GM21360 (cell line): ENCODE measurements at regions not wholly inside any gene's neighbourhood (a gene's known extent, or its start where the extent isn't known, plus 50 kb on each side); places are given as distances from the start of the nearest gene placed in this dataset.

Experiments
- ATAC-seq: cut with Tn5 transposase; IDR thresholded peaks from one replicate; pipeline ENCODE4 v1.9.1; 2021; ENCODE audit warnings: mild to moderate bottlenecking, moderate library complexity; ENCODE audit not compliant: unreplicated experiment

DNA sequence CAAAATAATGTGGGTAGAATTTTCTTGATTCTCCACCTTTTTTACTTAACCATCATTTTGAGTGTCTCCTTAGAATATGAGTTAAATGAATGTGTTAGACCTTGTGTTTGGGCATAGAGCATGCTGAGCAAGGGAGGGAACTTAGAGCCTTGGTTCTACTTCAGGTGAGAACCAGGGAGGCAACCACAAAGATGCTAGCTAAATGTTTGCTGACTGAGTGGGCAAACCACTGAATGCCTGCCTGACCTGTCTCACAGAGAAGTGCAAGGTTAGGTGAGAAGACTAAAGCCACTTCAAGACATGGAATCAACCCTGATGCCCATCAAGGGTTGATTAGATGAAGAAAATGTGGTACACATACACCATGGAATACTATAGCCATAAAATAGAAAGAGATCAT lies 242.6 kb upstream of the ZNF32 start:
- ATAC-seq, result no peak

- no peak for ATAC-seq
Measured at GRCh38 chr10:43890124-43890523, 241.4 kb upstream of the ZNF32 start.

- no peak for ATAC-seq
Measured at GRCh38 chr10:43888586-43888985, 239.9 kb upstream of the ZNF32 start.

DNA sequence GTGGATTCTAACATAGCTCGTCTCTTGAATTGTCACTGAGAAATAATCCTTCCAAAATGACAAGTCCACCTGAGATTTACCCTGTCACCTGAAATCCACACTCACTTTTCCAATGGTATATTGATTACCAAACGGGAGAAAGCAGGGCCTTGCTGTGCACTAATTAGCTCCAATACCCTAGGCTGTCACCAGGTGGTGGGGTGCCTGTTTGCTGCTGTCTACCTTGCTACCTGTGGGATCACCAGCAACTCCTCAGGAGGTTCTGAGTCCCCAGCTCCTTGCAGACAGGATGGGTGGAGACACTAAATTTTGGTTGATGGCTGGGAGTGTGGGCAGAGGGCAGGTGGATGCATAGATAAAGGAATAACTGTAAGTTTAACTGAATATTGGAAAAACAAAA lies 237.2 kb upstream of the ZNF32 start:
- ATAC-seq, result no peak

DNA sequence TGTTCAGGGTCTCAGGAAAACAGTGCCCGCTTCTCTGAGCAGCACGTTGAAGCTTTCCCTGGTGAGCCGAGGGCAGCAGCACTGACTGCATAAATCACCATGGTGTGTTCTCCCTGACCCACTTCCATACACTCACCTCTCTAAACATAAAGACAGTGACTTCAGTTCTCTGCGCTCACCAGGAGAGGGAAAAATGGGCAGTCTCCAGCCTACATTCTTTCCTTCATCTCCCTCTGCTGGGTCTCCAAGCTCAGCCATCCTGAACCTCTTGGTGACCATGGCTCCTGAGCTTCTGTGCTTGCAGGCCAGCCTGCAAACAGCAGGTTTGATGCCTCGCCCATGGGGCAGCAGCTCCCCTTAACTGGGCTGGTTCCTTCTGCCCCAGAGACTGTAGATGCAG lies 236.6 kb upstream of the ZNF32 start:
- ATAC-seq, result no peak

- ATAC-seq, result no peak
Measured at GRCh38 chr10:43884501-43885105, 235.9 kb upstream of the ZNF32 start.

- ATAC-seq, result no peak
Measured at GRCh38 chr10:43882711-43883110, 234.0 kb upstream of the ZNF32 start.

DNA sequence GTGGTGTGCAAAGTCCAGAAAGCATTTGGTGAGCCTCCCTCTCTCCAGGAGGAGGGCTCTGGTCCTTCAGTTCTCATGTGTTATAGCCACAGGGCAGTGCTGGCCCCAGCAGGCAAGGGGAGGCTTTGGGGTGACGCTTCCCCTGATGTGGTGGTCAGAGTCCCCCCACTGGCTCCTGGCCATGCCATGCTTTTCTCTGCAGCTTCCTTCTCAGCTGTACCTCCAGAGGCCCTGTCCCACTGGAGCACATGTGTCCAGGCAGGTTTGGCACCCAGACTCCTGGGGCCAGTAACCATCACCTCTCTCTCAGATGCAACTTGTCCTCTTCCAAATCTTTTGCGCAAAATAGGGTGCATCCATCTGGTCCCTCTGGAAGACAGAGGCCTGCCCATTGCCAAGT lies 233.0 kb upstream of the ZNF32 start:
- ATAC-seq, result no peak

DNA sequence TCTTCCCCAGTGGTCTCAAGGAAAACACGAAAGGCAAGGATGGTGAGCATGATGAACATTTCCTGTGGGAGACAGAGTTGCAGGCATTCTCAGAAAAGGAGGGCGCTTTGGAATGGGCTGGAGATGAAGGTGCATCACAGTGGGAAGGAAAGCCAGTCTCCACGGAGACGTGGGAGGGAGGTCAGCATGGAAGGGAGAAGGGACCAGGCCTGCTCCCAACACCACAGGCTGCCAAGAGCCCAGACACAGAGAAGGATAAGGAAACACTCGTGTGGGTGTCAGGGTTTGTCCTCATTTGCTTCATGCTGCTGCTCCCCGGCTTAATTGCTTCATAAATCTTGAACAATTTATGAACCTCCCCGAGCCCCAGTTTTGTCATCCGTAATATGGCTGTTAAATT lies 231.5 kb upstream of the ZNF32 start:
- ATAC-seq, result no peak

GRCh38 chr10:43879742-43880141 lies 231.1 kb upstream of the ZNF32 start:
- ATAC-seq, result no peak

GRCh38 chr10:43879162-43879561 lies 230.5 kb upstream of the ZNF32 start:
- ATAC-seq, result no peak

DNA sequence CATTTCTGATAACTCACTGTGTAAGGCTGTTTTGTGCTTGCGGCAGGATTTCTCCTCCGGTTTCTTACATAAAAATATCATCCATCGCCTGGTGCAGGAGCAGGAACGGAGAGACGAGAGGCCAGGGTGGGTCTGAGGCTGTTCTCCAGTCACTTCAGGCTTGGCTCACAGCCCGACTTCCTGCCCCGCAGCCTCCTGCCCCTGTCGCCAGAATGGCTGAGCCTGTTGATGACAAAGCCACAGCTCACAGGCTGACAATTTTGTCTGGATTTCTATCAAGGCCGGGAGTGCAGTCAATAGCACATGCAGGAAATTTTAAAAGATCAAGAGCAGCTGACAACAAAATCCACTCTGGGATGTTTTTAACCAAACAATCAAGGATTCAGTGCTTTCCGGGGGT lies 229.7 kb upstream of the ZNF32 start:
- ATAC-seq, result no peak

DNA sequence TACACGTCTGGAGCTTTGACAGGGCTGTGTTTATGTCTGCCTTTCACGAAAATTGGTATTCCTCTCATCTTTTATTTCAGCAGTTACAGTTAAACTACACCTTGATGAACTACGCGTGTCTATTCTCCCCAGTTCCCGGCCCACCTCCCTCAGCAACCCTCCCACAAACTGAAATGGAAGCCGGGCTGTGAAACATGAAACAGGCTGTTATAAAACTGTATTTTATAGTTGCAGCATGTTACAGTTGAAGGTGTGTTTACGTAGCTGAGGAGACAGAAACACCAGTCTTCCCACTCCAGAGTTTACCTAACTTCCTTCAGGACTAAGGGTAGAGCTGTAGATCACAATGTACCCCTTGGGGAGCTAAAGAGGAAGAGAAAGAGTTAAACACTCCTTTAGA lies 228.3 kb upstream of the ZNF32 start:
- ATAC-seq, result no peak

DNA sequence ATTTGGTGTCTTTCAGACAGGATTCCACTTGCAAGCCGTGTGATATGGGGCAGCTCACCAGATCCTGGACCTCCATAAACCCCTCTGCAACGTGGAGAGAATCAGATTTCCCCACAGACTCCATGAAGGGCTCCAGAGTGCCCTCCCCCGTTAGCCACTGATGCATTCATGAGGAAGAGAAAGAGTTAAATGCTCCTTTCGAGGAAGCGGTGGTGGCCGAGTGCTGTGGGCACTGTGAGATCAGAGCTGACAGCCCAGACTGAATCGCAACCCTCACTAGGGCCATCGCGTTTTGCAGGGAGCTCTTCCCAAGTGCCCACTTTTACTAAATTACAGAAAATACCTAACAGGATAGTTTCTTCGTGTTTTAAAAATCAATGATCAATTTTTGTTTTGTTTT lies 226.3 kb upstream of the ZNF32 start:
- ATAC-seq, result no peak

GRCh38 chr10:43873717-43874116 lies 225.0 kb upstream of the ZNF32 start:
- ATAC-seq, result no peak

GRCh38 chr10:43872644-43873043 lies 224.0 kb upstream of the ZNF32 start:
- no peak for ATAC-seq

DNA sequence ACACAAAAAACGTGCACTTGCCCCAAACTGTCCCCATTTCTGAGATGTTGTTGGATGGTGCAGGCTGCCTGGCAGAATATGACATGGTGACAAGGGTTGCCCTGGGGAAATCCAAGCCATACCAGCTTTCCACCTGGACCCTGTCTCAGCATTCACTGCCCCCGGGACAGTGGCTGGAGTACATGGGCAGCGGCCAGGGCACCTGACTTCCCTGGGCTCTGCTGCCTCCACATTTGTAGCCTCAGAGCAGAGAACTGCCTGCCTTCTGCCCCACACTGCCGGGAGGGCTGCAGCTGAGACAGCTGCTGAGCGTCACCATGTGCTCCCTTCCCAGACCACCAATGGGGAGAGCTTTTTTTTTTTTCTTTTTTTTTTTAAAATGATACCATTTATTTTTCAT lies 222.9 kb upstream of the ZNF32 start:
- ATAC-seq, result no peak

DNA sequence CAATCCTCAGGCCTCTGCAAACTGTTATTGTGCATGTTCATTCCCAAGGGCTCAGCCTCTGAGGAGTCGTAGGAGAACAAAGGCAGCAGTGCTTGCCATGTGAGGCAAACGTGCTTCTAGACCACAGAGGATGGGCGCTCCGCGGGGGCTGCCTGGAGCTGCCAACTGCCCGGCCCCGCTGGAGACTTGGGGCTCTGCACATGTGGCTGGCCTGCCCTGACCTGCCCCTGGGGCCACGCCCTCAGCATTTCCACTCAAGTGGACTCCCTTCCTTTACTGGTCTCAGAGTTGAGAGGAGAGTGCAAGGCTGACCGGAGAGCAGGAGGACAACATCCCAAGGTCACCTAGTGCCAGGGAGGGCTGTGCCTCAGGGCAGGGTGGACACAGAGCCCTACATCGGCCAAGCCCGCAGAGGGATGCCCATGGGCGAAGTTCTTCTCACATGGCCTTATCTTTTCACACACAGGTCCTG lies 222.3 kb upstream of the ZNF32 start:
- no peak for ATAC-seq

DNA sequence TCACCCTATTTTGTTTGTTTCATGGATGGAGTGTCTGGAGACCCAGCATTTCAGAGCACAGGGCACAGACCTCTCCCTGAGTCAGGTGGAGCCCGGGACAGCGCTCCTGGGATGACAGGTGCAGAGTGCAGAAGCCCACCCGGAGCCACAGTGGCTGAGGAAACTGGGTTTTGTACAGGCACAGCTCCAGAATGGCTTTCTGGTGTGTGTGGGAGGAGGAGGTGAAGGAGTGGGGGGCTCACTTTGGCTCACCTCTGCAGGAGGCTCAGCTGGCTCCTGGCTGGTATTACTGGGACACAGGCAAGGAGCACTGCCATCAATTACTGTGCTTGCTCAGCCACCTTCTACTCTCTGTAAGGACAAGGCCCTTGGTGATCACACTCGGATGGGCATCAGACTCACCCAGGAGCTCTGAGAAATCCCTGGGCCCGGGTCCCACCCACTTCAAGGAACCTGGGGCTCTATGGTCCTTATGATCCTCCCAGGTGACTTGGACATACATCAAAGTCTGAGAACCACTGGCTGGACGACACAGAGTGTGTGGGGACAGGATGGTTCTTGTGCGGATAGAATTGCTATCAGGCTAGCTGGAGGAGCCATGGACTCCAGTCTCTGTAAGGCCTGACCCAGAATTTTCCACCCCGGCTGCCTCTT lies 221.1 kb upstream of the ZNF32 start:
- no peak for ATAC-seq

DNA sequence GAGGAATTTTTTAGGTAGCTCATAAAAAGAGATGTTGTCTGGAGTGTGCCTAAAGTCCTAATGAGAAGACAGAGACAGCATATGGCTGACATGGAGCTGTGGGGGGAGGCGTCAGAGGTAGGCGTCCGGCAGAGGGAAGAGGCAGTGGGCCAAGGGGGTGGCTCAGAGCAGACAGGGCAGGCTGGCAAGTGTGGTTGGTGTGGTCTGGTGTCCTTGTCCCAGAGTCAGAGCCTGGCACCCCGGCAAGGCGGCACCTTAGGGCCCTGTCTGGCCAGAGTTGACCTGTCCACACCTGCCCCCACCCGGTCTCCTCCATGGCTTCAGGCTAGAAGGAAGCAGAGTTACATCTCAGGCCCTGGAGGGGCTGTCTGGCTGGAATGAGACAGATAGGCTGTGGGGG lies 220.3 kb upstream of the ZNF32 start:
- no peak for ATAC-seq

GRCh38 chr10:43867667-43868565 lies 219.2 kb upstream of the ZNF32 start:
- no peak for ATAC-seq

GRCh38 chr10:43867113-43867512 lies 218.4 kb upstream of the ZNF32 start:
- ATAC-seq, result no peak
